Smooth muscle cell (in vitro differentiated cells): ENCODE measurements at regions not wholly inside any gene's neighbourhood (a gene's known extent, or its start where the extent isn't known, plus 50 kb on each side); places are given as distances from the start of the nearest gene placed in this dataset.

Experiments used
- DNase-seq: peaks from one replicate; lab custom pipeline; 2025; ENCODE audit not compliant: unreplicated experiment; lab: John Stamatoyannopoulos, UW
- H2AFZ ChIP-seq: fragments of 200-600 bp; sonication (generic); 2 replicates; pipeline ENCODE4 v1.6.0; 2016; ENCODE audit warnings: antibody characterized with exemption, low read depth, mild to moderate bottlenecking
- H3F3A ChIP-seq: fragments of 200-600 bp; sonication (generic); 2 replicates; pipeline ENCODE4 v1.6.0; 2017; ENCODE audit warnings: antibody characterized with exemption, low read depth
- H3K27ac ChIP-seq: fragments of 200-600 bp; sonication (generic); 2 replicates; pipeline ENCODE4 v1.5.1; 2016; ENCODE audit warnings: low read depth, mild to moderate bottlenecking
- H3K27me3 ChIP-seq: fragments of 200-600 bp; sonication (generic); 2 replicates; pipeline ENCODE4 v1.6.1; 2016; ENCODE audit warnings: low read depth, mild to moderate bottlenecking
- H3K36me3 ChIP-seq: fragments of 200-600 bp; sonication (generic); 2 replicates; pipeline ENCODE4 v1.5.1; 2016; ENCODE audit warnings: low read depth
- H3K4me1 ChIP-seq: fragments of 200-600 bp; sonication (generic); 2 replicates; pipeline ENCODE4 v1.5.1; 2016; ENCODE audit warnings: low read depth
- H3K4me2 ChIP-seq: fragments of 200-600 bp; sonication (generic); 2 replicates; pipeline ENCODE4 v1.6.0; 2016; ENCODE audit warnings: mild to moderate bottlenecking
- H3K4me3 ChIP-seq: fragments of 200-600 bp; sonication (generic); 2 replicates; pipeline ENCODE4 v1.5.1; 2016; ENCODE audit warnings: mild to moderate bottlenecking
- H3K79me2 ChIP-seq: fragments of 200-600 bp; sonication (generic); 2 replicates; pipeline ENCODE4 v1.6.0; 2016; ENCODE audit warnings: low read depth, mild to moderate bottlenecking
- H3K9ac ChIP-seq: fragments of 200-600 bp; sonication (generic); 2 replicates; pipeline ENCODE4 v1.6.0; 2016; ENCODE audit warnings: low read depth
- H3K9me3 ChIP-seq: fragments of 200-600 bp; sonication (generic); replicated peaks from 2 replicates; pipeline ENCODE4 v1.5.1; 2016; ENCODE audit warnings: low read depth
- H4K20me1 ChIP-seq: fragments of 200-600 bp; sonication (generic); 2 replicates; pipeline ENCODE4 v1.6.0; 2016; ENCODE audit warnings: low read depth
- CTCF ChIP-seq: fragments of 200-600 bp; sonication (generic); IDR thresholded peaks from 2 replicates; pipeline ENCODE4 v1.5.1; 2017; ENCODE audit warnings: borderline replicate concordance, mild to moderate bottlenecking, antibody characterized with exemption; ENCODE audit not compliant: insufficient read depth, poor library complexity, severe bottlenecking
- WGBS: methylation state at CpG from one replicate; pipeline ENCODE4 v1.1.7; 2016; ENCODE audit warnings: low lambda C conversion rate; 5-methylcytosine and 5-hydroxymethylcytosine counted together

DNA sequence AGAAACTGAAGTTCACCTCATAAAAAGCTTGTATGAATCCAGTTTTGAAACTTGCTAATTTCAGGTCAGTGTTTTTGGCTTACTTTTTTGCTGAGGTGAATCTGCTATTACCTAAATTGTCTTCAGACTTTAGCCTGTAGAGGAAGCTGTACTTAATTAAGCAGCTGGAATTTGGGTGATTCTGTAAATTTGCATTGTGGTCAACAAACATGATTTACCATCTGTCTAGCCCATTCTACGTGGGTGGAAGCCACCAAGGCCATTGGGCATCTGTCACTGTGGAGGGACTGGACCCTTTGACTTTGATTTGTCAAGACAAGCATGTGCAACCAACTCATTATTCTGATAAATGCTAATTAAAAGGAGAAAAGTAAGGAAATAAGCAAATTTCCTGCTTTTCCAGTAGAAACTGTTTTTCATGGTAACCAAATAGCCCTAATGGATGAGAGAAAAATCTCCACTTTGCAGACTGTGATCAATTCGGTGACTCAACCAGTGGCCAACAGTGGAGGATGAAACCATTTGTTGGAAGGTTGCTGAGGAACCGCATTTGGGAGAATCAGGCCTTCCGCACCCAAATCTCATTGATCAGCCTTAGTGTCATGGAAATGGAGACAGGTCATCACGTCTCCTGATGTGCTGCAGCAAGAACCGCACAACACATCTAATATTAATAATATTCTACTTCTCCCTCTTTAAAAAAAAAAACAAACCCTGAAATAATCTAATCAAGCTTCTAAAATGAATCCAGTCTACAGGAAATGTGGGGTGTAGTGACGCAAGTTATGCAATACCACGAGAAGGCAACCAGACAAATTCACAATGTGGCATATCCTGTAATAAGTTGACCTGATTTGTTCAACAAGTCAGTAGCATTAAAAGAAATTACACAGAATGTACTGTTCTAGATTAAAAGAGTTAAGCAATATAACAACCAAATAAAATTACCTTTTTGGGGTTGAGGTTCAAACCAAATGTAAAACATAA, 54.3 kb downstream of the GARRE1 start:
- Histone ChIP-seq H3K36me3 (no peaks in the 10 kb centered on the region), H3K4me1 (no peaks in the 10 kb centered on the region), H4K20me1 (peaks cover 27% of the 10 kb centered on the region), H3K9me3 (no peaks in the 10 kb centered on the region), H3K4me2 (peak overlapping the region; percentile 18), H2AFZ (no peak overlapping the region), H3K9ac (no peak overlapping the region), H3K4me3 (no peak overlapping the region), H3K27ac (no peak overlapping the region), H3K27me3 (no peaks in the 10 kb centered on the region), H3F3A (no peaks in the 10 kb centered on the region), H3K79me2 (peaks cover 18% of the 10 kb centered on the region)
- 89% methylated on average over 8 of the region's 8 CpGs for WGBS
- TF ChIP-seq CTCF = no peak
- no peak for DNase-seq

DNA sequence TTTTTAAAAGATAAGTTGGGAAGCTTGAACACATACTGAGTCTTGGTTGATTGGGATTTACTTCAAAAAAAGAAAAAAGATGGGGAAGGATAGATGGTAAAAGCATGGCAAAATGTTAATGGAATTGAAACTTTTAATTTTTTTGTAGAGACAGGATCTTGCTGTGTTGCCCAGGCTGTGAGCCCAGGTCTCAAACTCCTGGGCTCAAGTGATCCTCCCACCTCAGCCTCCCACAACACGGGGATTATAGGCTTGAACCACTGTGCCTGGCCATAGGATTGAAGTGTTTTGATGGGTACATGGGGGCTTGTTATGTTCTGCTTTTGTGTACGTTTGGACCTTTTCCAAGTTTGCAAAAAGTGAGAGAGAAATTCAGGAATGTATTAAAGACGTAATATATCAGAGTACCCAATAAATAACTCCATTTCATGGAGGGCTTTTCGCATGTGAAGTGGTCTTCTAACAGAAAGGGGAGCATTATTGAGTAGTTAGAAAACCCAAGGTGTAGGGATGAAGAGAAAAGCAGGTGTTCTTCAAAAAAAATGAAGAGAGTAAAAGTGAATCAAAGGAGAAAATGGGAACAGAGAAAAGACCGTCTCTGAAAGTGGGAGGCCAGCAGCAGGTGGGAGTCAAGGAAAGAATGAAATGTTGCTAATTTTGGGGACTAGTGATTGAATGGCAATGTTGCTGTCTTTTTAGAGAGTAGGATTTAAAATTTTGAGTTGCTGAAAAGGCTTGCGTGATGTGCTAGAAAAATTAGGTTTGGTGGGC, 55.2 kb downstream of the GARRE1 start:
- H2AFZ ChIP-seq = no peak overlapping the region
- no peak overlapping the region for H3K4me2 ChIP-seq
- 97% methylated on average over 6 of the region's 6 CpGs for WGBS
- no peaks in the 10 kb centered on the region for H3K4me1 ChIP-seq
- H3K36me3 ChIP-seq = no peaks in the 10 kb centered on the region
- no peaks in the 10 kb centered on the region for H3K9me3 ChIP-seq
- no peak overlapping the region for H3K27ac ChIP-seq
- peaks cover 19% of the 10 kb centered on the region for H3K79me2 ChIP-seq
- no peaks in the 10 kb centered on the region for H3K27me3 ChIP-seq
- TF ChIP-seq CTCF = no peak
- H4K20me1 ChIP-seq = peaks cover 27% of the 10 kb centered on the region
- H3K9ac ChIP-seq = no peak overlapping the region
- no peak for DNase-seq
- H3K4me3 ChIP-seq = no peak overlapping the region
- H3F3A ChIP-seq = no peaks in the 10 kb centered on the region

DNA sequence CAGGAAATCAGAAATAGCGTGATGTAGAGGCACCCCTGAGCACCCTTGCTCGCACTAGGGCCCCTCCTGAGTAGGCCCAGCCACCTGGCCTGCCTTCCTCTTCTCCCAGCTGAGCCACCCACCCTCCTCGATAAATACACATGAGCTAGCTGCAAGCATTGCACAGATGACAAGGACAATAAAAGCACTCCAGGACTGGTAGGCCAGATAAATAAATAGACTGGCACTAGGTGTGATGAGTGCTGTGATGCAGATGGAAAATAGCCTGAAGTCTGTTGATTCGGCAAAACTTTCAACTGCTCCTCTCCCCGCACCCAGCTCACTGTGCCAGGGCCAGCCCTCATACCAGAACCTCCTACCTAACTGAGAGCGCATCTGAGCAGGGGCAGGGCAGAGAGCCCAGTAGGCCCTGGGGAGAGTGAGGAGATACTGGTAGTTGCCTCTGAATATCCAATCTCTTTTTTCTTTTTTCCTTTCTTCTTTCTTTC, 54.5 kb upstream of the GPI start:
- Histone ChIP-seq H4K20me1 (peaks cover 31% of the 10 kb centered on the region), H3K27ac (no peak overlapping the region), H3K9me3 (no peaks in the 10 kb centered on the region), H3K9ac (no peak overlapping the region), H3K4me1 (no peaks in the 10 kb centered on the region), H3K4me2 (no peak overlapping the region), H3K36me3 (no peaks in the 10 kb centered on the region), H3K79me2 (peaks cover 19% of the 10 kb centered on the region), H3K4me3 (no peak overlapping the region), H3K27me3 (no peaks in the 10 kb centered on the region), H3F3A (no peaks in the 10 kb centered on the region), H2AFZ (no peak overlapping the region)
- TF ChIP-seq CTCF = no peak
- DNase-seq = no peak
- WGBS = 97% methylated on average over 6 of the region's 6 CpGs
